ENCODE measurements at regions not wholly inside any gene's neighbourhood (a gene's known extent, or its start where the extent isn't known, plus 50 kb on each side); places are given as distances from the start of the nearest gene placed in this dataset.

GRCh38 chr3:164732166-164732565, 346.1 kb downstream of the SI start:
- TF ChIP-seq POLR2A (IDR thresholded peaks at IDR 0.05; ENCODE audit: low read depth, low read length): no peak
- TF ChIP-seq, protein P1, sequence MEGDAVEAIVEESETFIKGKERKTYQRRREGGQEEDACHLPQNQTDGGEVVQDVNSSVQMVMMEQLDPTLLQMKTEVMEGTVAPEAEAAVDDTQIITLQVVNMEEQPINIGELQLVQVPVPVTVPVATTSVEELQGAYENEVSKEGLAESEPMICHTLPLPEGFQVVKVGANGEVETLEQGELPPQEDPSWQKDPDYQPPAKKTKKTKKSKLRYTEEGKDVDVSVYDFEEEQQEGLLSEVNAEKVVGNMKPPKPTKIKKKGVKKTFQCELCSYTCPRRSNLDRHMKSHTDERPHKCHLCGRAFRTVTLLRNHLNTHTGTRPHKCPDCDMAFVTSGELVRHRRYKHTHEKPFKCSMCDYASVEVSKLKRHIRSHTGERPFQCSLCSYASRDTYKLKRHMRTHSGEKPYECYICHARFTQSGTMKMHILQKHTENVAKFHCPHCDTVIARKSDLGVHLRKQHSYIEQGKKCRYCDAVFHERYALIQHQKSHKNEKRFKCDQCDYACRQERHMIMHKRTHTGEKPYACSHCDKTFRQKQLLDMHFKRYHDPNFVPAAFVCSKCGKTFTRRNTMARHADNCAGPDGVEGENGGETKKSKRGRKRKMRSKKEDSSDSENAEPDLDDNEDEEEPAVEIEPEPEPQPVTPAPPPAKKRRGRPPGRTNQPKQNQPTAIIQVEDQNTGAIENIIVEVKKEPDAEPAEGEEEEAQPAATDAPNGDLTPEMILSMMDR (IDR thresholded peaks at IDR 0.05; ENCODE audit: extremely low read depth in 1 of 2, insufficient read depth in 1 of 2, low read depth in 1 of 2, low read length in 2 of 2): no peak
- no peak for TF ChIP-seq EZH2 (IDR thresholded peaks at IDR 0.05; ENCODE audit: borderline replicate concordance, low read depth, low read length, severe bottlenecking)

Measured in endothelial cell of umbilical vein (primary cell).